ENCODE measurements at regions not wholly inside any gene's neighbourhood (a gene's known extent, or its start where the extent isn't known, plus 50 kb on each side); places are given as distances from the start of the nearest gene placed in this dataset.

DNA sequence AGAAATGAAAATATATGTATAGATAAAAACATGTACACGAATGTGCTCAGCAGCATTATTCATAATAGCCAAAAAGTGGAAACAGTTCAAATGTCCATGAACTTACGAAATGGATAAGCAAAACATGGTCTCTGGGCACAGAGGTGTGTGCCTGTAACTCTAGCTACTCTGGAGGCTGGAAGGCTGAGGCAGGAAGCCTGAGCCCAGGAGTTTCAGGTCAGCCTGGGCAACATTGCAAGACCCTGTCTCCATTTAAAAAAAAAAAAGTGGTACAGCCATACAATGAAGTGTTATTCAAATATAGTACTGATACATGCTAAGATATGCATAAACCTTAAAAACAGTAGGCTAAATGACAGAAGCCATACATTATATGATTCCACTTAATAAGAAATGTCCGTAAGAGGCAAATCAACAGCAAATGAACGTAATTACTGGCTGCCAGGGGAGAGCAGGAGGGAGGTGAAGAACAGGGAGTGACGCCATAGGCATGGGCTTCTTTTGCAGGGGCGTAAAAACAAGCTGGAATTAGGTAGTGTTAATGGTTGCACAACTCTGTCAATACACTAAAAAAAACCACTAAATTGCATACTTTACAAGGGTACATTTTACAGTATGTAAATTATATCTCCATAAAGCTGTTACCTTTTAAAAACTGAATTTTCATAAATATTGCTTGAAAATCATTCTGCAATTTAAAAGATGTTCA lies 87.2 kb upstream of the PLEKHM1 start:
- no peaks in the 10 kb centered on the region for H3K27me3 ChIP-seq (ENCODE audit: control insufficient read depth, insufficient read depth, low read length, poor library complexity, severe bottlenecking)
- no peaks in the 10 kb centered on the region for H3K9me3 ChIP-seq (ENCODE audit: control insufficient read depth, low read length)
- 95 to 96% methylated on average over 5 to 6 of the region's 6 CpGs for WGBS, 2 experiments (ENCODE audit: insufficient coverage in 1 of 2, insufficient read length in 1 of 2)
- peaks cover 3% of the 10 kb centered on the region for H3K4me1 ChIP-seq (ENCODE audit: control insufficient read depth, insufficient read depth, low read length)
- H3K4me3 ChIP-seq (ENCODE audit: low read length) = no peak overlapping the region
- H3K36me3 ChIP-seq (ENCODE audit: control insufficient read depth, insufficient read depth, low read length) = peaks cover 16% of the 10 kb centered on the region
- H3K36me3 Mint-ChIP-seq (ENCODE audit: low read depth) = peaks cover 25% of the 10 kb centered on the region
- TF ChIP-seq, protein P1, sequence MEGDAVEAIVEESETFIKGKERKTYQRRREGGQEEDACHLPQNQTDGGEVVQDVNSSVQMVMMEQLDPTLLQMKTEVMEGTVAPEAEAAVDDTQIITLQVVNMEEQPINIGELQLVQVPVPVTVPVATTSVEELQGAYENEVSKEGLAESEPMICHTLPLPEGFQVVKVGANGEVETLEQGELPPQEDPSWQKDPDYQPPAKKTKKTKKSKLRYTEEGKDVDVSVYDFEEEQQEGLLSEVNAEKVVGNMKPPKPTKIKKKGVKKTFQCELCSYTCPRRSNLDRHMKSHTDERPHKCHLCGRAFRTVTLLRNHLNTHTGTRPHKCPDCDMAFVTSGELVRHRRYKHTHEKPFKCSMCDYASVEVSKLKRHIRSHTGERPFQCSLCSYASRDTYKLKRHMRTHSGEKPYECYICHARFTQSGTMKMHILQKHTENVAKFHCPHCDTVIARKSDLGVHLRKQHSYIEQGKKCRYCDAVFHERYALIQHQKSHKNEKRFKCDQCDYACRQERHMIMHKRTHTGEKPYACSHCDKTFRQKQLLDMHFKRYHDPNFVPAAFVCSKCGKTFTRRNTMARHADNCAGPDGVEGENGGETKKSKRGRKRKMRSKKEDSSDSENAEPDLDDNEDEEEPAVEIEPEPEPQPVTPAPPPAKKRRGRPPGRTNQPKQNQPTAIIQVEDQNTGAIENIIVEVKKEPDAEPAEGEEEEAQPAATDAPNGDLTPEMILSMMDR (conservative IDR thresholded peaks at IDR 0.05) = no peak
- H3K9ac ChIP-seq (ENCODE audit: extremely low read depth, low read length, poor library complexity, severe bottlenecking) = no peak overlapping the region
- H3K9me3 Mint-ChIP-seq = no peaks in the 10 kb centered on the region
- H3K4me1 Mint-ChIP-seq = peaks cover 37% of the 10 kb centered on the region
- no peak overlapping the region for H3K27ac Mint-ChIP-seq
- H3K4me3 Mint-ChIP-seq = no peak overlapping the region
- DNase-seq = no peak
- no peak overlapping the region for H3K27ac ChIP-seq (ENCODE audit: low read depth, low read length)
- H3K27me3 Mint-ChIP-seq (ENCODE audit: insufficient read depth) = no peaks in the 10 kb centered on the region

DNA sequence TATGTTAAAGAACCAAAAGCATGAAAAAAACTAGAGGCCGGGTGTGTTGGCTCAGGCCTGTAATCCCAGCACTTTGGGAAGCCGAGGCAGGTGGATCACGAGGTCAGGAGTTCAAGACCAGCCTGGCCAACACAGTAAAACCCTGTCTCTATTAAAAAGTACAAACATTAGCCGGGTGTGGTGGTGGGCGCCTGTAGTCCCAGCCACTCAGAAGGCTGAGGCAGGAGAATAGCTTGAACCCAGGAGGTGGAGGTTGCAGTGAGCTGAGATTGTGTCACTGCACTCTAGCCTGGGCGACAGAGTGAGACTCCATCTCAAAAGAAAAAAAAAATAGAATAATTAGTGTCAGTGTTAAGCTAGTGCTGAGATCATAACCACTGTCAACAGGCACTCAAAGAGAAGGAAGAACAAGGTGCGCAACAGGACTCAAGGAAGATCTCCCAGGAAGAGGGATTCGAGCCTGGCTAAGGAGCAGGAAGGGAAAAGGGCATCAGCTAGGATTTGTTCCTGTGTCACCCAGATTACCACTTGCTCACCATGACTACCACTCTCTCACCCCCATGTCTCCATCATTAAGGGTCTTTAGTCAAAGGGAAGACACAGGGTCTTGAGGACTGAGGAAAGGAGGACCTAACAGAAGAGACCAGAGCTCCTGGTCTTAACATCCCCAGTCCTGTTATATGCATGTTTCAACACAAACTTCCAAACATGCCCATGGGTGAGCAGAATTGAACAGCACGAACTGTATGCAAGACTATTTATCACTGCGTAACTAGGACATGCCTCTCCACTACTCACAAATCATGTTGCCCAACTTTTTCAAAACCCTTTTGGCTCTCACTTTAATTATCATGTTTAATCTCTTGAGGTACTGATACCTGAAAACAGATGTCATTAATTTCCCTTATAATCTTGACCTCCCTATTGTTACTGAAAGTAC lies 88.3 kb upstream of the PLEKHM1 start:
- Mint-ChIP-seq H3K4me1 (peaks cover 34% of the 10 kb centered on the region), H3K4me3 (no peak overlapping the region), H3K9me3 (peaks cover 4% of the 10 kb centered on the region), H3K27me3 (ENCODE audit: insufficient read depth) (no peaks in the 10 kb centered on the region), H3K36me3 (ENCODE audit: low read depth) (peaks cover 32% of the 10 kb centered on the region), H3K27ac (no peak overlapping the region)
- DNase-seq = peak; percentile 46
- TF ChIP-seq, protein P1 (conservative IDR thresholded peaks at IDR 0.05) = no peak
- H3K4me1 ChIP-seq (ENCODE audit: control insufficient read depth, insufficient read depth, low read length) = peaks cover 3% of the 10 kb centered on the region
- peaks cover 16% of the 10 kb centered on the region for H3K36me3 ChIP-seq (ENCODE audit: control insufficient read depth, insufficient read depth, low read length)
- no peak overlapping the region for H3K27ac ChIP-seq (ENCODE audit: low read depth, low read length)
- H3K9ac ChIP-seq (ENCODE audit: extremely low read depth, low read length, poor library complexity, severe bottlenecking) = no peak overlapping the region
- no peaks in the 10 kb centered on the region for H3K9me3 ChIP-seq (ENCODE audit: control insufficient read depth, low read length)
- H3K27me3 ChIP-seq (ENCODE audit: control insufficient read depth, insufficient read depth, low read length, poor library complexity, severe bottlenecking) = no peaks in the 10 kb centered on the region
- no peak overlapping the region for H3K4me3 ChIP-seq (ENCODE audit: low read length)
- 93 to 95% methylated on average over 9 to 10 of the region's 10 CpGs for WGBS, 2 experiments (ENCODE audit: insufficient coverage in 1 of 2, insufficient read length in 1 of 2)

DNA sequence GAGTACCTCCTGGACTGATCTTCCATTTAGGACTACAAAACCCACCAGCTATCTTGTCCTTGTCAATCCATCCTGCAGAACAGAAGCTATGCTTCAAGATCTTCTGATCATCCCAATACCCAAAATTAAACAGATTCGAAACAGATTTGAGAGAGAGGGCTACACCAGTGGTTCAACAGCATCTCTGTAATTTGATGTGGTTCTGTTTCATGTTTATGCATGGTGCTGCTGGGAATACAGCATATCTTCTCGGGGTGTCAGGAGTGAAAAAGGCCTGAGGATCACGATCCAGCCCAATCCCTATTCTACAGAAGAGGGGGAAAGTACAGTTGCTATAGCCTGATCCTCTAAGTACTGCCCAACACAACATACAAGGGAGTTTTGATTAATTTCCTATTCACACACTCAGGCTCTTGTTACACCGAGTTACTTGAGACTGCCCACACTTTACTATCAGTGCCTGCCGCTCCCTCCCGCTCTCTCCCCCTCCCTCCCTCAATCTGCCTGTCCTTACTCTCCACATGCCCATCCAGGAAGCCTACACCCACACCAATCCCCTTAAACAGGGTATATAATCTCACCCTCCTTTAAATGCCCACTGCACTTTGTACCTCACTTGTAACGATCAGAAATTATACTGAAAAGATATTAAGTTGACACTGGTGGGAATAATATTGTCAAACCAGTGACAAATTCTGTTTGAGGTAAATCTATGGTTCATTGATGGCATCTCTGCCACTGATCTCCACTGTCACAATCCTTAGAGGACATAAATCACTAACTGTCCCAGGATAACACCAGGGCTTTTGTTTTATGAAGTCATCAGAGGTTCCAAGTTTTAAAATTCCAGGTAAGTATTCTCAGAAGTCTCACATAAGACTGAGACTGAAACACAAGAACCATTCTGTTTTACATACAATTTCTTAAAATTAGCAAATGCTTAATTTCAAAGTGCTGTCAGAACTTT lies 89.3 kb upstream of the PLEKHM1 start:
- peaks cover 30% of the 10 kb centered on the region for H3K4me1 Mint-ChIP-seq
- no peak overlapping the region for H3K27ac ChIP-seq (ENCODE audit: low read depth, low read length)
- 80 to 87% methylated on average over 7 of the region's 7 CpGs for WGBS, 2 experiments (ENCODE audit: insufficient coverage in 1 of 2, insufficient read length in 1 of 2)

More for the DNA sequence above, 89.3 kb upstream of the PLEKHM1 start:
- no peaks in the 10 kb centered on the region for H3K9me3 ChIP-seq (ENCODE audit: control insufficient read depth, low read length)
- no peak overlapping the region for H3K27ac Mint-ChIP-seq
- peaks cover 3% of the 10 kb centered on the region for H3K4me1 ChIP-seq (ENCODE audit: control insufficient read depth, insufficient read depth, low read length)
- TF ChIP-seq, protein P1 (conservative IDR thresholded peaks at IDR 0.05) = no peak
- peaks cover 4% of the 10 kb centered on the region for H3K9me3 Mint-ChIP-seq
- DNase-seq = peak; percentile 71
- H3K9ac ChIP-seq (ENCODE audit: extremely low read depth, low read length, poor library complexity, severe bottlenecking) = no peak overlapping the region
- H3K27me3 ChIP-seq (ENCODE audit: control insufficient read depth, insufficient read depth, low read length, poor library complexity, severe bottlenecking) = no peaks in the 10 kb centered on the region
- peaks cover 16% of the 10 kb centered on the region for H3K36me3 ChIP-seq (ENCODE audit: control insufficient read depth, insufficient read depth, low read length)
- no peak overlapping the region for H3K4me3 ChIP-seq (ENCODE audit: low read length)
- peaks cover 32% of the 10 kb centered on the region for H3K36me3 Mint-ChIP-seq (ENCODE audit: low read depth)
- no peaks in the 10 kb centered on the region for H3K27me3 Mint-ChIP-seq (ENCODE audit: insufficient read depth)
- no peak overlapping the region for H3K4me3 Mint-ChIP-seq
